Esophagus squamous epithelium (tissue), 4 donors: ENCODE measurements at regions not wholly inside any gene's neighbourhood (a gene's known extent, or its start where the extent isn't known, plus 50 kb on each side); places are given as distances from the start of the nearest gene placed in this dataset.

Experiments
- POLR2A ChIP-seq, 4 donors: fragments of 450-650 bp; IDR thresholded peaks; one replicate each; pipeline ENCODE4 v1.6.1; 2017; ENCODE audit warnings: antibody characterized with exemption in 4 of 4, mild to moderate bottlenecking in 4 of 4, moderate library complexity in 3 of 4
- TF ChIP-seq, protein P1 (sequence below), 6 experiments: fragments of 450-650 bp in 4 of 6; fragments of 200-600 bp in 2 of 6; sonication (generic) in 2 of 6; IDR thresholded peaks; one replicate each; pipeline ENCODE4 v1.5.1; 2016 to 2019; ENCODE audit warnings: antibody characterized with exemption in 6 of 6, mild to moderate bottlenecking in 4 of 6, moderate library complexity in 4 of 6

- TF ChIP-seq, protein P1, sequence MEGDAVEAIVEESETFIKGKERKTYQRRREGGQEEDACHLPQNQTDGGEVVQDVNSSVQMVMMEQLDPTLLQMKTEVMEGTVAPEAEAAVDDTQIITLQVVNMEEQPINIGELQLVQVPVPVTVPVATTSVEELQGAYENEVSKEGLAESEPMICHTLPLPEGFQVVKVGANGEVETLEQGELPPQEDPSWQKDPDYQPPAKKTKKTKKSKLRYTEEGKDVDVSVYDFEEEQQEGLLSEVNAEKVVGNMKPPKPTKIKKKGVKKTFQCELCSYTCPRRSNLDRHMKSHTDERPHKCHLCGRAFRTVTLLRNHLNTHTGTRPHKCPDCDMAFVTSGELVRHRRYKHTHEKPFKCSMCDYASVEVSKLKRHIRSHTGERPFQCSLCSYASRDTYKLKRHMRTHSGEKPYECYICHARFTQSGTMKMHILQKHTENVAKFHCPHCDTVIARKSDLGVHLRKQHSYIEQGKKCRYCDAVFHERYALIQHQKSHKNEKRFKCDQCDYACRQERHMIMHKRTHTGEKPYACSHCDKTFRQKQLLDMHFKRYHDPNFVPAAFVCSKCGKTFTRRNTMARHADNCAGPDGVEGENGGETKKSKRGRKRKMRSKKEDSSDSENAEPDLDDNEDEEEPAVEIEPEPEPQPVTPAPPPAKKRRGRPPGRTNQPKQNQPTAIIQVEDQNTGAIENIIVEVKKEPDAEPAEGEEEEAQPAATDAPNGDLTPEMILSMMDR (IDR thresholded peaks at IDR 0.05): no peak
- TF ChIP-seq POLR2A (IDR thresholded peaks at IDR 0.05): no peak
Measured at GRCh38 chr2:181371195-181371594, 86.0 kb upstream of the ITGA4 start.
